ENCODE measurements at regions not wholly inside any gene's neighbourhood (a gene's known extent, or its start where the extent isn't known, plus 50 kb on each side); places are given as distances from the start of the nearest gene placed in this dataset.
A peak's percentile ranks its signal among the peaks of the same experiment; 100 is the strongest.
"Not testable (repeated sequence)": the region's sequence is repeated elsewhere in the genome, so short reads cannot be mapped to it uniquely, and the experiment has no call there.

DNA sequence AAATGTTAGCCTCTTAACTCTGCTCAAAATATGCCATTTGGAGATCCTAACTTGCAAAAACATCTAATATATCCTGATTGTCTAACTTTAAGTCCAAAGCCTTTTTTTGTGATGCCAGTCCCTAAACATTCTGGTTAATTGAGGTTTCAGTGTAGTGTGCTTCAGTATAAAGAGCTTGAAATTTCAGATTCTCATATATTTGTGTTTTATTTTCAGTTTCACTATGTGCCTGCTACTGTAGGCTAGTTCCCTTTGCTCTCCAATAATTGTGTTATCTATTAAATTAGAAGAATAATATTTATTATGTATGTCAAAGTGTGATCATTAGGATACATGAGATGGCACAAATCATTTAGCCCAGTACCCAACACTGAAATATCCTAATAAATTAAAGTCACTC is 1361.2 kb downstream of the XPNPEP1 start:
- DNase-seq (ENCODE audit: low spot score) = no peak

DNA sequence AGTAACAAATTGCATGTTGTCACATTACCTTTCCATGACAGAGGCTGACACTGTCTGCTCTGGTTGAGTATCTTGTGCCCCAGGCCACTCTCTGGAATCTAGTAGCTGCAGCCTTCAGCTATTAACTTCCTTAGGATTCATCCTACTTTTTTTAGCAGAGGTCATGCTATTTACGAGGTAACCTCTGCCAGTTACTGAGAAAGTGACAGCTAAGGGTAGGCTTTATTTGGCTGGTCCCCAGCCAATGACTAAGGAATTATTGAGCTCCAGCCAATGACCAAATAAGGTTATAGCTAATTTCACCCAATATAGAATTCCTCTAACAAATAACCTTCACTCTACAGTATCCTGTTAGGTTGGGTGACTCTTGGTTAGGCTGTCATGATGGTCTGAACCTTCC is 1361.7 kb downstream of the XPNPEP1 start:
- no peak for DNase-seq (ENCODE audit: low spot score)

DNA sequence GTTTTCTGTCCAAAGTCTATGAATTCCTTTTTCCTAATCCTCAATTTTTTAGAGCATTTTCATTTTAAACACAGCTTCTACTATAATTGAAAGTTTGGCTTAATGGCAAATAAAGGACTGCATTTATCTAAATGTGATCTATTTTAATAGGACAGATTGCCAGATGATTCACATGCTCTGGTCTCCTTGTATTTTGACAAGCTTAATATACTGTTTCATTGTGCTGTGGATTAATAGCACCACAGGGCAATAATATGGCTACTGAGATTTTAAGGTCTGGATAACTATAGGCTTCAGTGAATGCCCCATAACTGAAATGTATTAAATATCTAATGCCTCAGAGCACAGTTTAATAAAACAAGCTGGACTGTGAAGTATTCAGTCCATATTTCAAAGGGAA is 1362.8 kb downstream of the XPNPEP1 start:
- no peak for DNase-seq (ENCODE audit: low spot score)

DNA sequence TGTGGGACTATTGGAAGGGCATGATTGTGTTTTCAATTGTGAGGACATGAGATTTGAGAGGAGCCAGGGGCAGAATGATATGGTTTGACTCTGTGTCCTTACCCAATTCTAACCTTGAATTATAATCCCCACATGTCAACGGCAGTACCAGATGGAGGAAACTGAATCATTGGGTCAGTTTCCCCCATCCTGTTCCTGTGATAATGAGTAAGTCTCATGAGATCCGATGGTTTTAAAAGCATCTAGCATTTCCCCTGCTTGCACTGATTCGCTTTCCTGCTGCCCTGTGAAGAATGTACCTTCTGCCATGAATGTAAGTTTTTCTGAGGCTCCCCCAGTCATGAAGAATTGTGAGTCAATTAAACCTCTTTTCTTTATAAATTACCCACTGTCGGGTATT is 1367.1 kb downstream of the XPNPEP1 start:
- no peak for DNase-seq (ENCODE audit: low spot score)

DNA sequence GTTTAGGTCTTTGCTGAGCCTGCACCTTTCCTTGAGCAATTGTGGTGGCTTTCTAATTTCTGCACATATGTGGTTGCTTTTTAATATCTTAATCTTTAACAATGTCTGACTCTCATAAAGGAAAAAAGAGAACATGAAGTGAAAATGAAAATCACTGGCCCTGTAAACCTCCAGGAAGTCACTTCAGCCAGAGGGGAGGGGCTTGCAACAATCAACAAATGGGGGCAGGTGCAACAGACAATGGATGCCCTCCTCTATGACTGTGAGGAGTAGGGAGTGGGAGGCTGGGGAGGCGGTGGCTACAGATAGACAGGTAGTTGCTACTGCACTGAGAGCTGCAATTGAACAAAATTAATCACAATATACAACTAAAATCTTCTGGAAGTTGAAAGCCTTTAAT is 1377.4 kb downstream of the XPNPEP1 start:
- no peak for DNase-seq (ENCODE audit: low spot score)

DNA sequence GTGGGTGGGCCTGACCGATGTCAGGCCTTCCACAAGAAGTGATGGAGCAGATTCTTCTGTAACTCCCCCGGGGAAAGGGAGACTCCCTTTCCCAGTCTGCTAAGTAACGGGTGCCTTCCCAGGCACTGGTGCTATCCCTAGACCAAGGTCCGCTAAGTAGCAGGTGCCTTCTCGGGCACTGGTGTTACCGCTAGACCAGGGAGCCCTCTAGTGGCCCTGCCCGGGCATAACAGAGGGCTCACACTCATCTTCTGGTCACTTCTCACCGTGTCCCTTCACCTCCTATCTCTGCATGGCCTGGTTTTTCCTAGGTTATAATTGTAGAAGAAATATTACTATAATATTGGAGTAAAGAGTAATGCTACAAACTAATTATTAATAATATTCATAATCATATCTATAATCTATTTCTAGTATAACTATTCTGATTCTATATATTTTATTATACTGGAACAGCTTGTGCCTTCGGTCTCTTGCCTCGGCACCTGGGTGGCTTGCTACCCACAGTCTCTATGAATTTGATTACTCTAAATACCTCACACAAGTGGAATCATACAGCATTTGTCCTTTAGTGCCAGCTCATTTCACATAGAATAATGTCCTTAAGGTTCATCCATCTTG is 1378.7 kb downstream of the XPNPEP1 start:
- DNase-seq (ENCODE audit: low spot score) = no peak

DNA sequence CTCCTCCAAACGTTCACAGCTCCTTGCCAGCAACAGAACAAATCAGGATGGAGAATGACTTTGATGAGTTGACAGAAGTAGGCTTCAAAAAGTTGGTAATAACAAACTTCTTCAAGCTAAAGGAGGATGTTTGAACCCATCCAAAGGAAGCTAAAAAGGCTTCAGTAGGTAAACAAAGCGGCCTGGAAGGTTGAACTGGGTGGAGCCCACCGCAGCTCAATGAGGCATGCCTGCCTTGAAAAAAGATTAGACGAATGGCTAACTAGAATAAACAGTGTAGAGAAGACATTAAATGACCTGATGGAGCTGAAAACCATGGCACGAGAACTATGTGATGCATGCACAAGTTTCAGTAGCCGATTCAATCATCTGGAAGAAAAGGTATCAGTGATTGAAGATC is 1369.0 kb upstream of the SORCS1 start:
- not testable (repeated sequence) for DNase-seq (ENCODE audit: low spot score)

DNA sequence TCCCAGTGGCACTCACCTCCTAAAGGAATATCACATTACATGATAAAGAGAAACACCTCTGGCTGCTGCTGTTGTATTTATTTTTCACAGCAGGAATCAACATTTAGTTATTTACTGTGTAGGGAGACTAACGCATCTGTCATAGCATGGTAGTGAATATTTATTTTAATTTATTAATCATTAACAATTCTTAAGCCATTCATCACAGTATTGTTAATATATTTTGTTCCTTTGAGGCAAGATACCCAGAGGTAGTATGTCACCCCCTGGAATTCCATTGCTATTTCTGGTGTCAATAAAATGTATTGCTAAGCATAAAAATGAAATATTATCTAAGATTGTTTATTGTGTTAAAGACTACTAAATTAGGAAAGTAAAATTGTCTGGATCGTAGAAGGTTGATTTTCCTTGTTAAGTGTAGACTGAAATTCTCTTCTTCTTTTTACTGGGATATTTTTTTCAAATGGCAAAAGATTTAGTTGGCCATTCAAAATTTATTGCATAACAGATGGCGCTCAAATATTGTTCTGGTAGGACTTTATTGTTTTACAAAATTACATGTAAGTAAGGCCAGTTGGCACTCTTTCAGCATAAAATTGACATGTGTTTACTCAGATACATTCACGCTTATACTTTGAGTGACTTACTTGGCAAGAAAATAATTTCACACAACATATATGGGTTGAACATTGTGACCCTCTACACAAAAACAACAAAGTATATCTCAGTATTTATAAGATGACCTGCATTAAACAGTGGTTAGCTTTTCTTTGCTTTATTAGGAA is 1358.7 kb upstream of the SORCS1 start:
- no peak for DNase-seq (ENCODE audit: low spot score)

DNA sequence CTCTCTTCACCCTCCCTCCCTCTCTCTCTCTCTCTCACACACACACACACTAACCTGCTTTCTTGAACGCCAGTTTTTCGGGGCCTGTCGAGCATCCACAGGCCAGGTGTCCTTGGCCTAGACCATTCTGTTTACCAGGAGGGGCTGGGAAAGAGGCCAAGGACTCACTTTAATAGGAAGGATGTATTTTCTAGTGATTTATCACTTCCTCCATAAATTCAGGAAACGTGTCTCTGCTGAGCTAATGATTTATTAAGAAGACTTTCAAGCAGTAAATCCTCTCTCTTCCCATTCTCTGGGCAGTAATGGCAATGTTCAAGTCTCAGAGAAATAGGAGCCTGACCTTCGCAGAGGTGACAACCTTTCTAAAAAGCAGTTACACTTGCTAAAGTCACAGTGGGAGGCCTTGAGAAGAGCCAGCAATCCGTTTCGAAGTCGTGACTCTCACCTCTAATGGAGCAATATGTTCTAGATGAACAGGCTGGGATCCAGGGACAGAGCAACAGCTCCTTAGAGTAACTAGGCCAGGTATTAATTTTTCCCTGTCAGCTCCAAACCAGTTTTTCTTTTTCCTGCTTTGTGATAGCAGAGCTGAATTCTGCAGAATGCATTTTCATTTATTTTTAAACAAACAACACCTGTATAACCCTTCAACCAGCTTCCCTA is 1357.5 kb upstream of the SORCS1 start:
- DNase-seq (ENCODE audit: low spot score) = no peak

DNA sequence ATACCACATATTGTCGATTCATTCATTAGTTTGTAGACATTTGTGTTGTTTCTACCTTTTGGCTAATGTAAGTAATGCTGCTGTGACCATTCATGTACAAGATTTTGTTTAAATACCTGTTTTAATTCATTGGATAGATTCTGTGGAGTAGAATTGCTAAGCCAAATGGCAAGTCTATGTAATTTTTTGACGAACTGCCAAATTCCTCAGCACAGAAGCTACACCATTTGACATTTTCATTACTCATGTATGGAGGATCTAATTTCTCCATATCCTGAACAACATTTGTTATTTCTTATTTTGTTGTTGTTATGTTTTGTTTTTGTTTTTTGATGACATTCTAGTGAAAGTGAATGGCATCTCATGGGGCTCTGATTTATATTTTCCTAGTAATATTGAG is 1351.3 kb upstream of the SORCS1 start:
- DNase-seq (ENCODE audit: low spot score) = no peak

DNA sequence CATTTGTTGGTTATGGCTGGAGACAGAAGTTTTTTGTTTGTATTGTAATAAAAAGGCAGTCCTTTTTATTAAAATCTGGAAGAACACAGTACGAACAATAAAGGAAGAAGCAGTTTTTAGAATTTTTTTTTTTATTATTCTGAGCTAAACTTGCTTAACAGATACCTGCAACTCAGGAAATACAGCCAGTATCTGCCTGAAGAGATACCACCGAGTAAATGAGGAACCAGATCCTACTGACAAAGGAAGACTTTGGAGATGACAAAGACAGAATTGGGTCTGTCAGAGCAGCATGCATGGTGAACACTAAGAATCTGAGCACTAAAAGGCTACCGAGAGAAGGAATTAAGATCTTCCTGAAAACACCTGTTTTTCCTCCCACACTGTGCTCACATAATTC is 1335.9 kb upstream of the SORCS1 start:
- DNase-seq (ENCODE audit: low spot score) = no peak

DNA sequence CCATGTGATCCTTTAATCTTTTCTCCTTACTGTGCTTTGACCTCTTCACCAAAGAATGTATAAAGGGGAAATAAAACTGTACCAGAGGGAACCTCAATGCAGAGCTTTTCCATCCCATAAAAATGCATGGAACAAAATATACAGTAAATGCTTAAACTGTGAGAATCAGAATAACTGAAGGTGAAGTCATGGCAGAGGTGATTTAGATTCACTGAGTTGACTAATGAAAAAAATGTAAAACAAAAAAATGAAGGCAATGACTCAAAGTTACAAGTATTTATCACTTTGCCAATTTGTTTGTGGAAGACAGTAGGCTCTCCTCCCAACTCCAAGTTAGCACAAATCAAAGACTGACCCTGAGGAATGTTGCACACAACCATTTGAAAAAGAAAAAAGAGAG is 1331.6 kb upstream of the SORCS1 start:
- no peak for DNase-seq (ENCODE audit: low spot score)

DNA sequence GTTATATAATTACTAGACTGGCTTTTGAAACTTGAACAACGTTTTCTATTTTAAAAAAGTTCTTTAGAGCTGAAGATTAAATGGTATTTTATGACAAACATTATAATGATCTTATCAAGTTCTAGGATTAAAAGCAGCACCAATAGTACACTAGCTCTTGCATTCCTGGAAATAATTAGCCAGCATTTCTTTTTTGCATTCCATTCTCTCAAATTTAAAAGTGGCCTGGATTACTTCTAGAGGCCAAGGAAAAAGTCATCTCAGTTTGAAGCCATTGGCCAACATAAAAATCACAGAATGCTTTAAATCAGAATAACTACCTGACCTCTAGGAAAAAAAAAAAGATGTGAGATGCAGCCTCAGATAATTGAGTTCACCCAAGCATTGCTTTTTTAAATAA is 1326.4 kb upstream of the SORCS1 start:
- DNase-seq (ENCODE audit: low spot score) = no peak

DNA sequence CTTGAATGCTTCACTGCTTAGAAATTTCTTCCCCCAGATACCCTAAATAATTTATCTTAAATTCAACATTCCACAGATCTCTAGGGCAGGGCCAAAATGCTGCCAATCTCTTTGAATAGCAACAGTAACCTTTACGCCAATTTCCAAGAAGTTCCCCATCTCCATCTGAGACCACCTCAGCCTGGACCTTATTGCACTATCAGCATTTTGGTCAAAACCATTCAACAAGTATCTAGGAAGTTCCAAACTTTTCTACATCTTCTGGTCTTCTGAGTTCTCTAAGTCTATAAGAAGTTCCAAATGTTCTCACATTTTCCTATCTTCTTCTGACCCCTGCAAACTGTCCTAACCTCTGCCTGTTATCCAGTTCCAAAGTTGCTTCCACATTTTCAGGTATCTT is 1306.9 kb upstream of the SORCS1 start:
- DNase-seq (ENCODE audit: low spot score) = no peak

DNA sequence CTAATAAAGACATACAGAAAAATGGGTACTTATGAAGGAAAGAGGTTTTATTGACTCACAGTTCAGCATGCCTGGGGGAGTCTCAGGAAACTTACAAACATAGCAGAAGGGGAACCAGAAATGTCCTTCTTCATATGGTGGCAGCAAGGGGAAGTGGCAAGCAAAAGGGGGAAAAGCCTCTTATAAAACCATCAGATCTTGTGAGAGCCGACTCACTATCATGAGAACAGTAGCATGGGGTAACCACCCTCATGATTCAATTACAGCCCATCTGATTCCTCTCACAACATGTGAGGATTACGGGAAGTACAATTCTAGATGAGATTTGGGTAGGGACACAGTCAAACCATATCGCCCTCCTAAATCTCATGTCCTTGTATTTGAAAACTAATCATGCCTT is 1305.4 kb upstream of the SORCS1 start:
- no peak for DNase-seq (ENCODE audit: low spot score)

DNA sequence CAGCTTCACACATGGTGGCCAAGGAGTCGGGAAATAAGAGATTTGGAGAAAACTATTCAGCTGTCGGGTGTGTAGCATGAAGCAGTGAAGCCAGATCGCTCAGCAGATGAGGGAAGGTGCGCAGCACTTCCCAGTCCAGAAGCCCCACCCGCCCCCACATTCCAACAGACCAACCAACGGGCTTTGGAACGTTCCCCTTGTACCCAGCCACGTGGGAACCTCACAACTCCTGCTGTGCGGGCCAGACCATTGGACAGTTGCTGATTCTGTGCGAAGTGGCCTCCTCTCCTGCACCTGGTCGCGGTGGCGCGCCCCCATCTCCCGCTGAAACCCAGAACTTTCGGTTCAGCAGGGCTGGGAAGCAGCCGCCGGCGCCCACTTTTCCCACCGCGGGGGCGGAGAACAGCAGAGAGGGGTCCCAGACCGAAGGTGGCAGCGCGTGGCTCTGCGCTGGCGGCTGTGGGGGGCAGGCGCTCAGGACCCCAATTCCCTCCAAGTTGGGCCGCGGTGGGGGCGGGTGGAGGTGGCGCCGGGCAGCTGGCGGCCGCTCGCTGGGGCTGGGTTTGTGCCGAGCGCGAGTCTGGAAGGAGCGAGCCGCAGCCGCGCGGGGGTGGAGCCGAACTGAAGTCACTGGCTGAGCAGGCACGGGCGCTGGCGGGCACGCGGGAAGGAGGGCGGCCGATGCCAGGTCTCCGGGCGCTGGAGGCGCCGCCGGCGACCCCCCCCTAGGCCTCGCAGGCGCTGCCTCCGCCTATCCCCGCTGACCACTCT is 1301.5 kb upstream of the SORCS1 start:
- DNase-seq (ENCODE audit: low spot score) = peak; percentile 89

DNA sequence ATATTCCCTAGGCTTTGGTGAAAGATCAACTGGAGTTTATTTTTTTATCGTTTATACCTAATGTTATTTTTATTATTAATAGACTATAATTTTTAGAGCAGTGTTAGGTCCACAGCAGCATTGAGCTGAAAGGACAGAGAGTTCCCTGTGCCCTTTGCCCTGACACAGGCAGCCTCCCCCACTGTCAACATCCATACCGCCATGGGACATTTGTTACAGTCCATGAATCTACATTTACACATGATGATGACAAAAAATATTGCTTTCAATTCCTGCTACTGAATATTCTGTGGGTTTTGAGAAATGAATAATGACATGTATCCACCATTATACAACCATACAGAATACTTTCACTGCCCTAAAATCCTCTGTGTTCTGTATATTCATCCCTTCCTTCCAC is 1297.5 kb upstream of the SORCS1 start:
- DNase-seq (ENCODE audit: low spot score) = no peak

DNA sequence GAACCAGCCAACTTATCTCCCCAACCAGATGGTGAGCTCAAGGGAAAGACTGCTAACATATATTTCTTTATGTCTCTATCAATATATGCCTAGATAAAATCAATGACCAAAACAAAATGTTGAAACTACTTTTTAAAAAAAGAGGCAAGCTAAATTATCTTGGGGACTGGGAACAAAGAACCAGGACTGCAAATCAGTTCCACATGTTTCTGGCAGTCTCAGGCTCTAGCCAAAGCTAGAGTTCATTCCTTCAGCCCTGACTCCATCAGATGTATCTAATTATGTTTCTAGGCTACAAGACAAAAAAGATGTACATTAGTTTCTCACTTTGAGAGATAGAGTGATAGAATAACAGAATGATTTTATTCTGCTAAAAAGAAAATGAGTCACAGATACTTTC is 1290.3 kb upstream of the SORCS1 start:
- no peak for DNase-seq (ENCODE audit: low spot score)

DNA sequence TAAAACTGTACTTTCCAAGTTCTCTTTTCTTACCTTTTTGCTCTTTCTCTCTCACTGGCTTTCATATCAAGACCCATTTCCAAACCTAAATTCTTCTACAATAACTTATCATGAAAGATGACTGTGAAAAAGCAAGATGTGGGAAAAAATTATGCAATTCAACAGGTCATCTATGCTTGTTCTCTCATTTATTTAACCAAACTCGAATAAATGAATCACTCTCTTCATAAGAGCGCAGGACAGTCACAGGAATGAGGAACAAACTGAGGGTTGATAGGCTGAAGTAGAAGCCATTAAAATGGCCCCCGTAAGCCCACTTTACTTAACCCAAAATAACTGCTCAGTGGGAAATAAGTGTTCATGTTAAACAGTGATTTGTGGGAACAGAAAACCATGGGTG is 1289.7 kb upstream of the SORCS1 start:
- no peak for DNase-seq (ENCODE audit: low spot score)

DNA sequence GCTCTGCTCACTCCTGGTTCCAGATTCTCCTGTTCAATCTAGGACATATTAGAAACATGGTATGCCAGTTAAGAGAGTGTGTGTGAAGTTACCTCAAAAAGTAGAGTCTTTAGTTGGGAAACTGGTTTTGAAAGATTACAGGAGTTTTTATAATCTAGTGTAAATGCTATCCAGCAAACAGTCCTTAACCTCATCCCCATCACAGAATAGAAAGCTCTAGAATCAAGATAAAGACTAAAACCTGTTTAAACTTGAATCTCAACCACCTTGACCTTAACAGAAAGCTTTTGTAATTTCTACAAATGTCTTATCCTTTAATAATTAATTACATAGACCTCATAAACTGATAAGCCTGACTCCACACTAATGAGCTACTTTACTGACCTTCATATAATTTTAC is 1288.7 kb upstream of the SORCS1 start:
- DNase-seq (ENCODE audit: low spot score) = no peak

DNA sequence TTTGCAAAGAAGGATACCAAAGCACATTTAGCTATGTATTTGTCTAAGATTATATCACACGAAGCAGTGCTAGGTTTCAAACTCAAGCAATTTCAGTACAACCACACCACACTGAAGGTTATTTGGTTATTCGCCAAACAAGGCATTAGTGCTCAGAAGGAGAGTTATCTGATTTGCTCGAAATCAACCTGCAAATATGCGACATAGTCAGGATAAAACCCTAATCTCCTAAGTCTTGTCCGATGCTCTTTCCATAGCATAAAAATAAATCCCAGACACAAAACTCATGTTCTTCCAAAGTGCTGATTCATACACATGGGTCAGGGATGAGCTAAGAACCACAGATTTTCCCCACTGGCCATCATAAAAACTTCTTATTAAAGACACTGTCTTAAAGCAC is 1288.0 kb upstream of the SORCS1 start:
- no peak for DNase-seq (ENCODE audit: low spot score)

DNA sequence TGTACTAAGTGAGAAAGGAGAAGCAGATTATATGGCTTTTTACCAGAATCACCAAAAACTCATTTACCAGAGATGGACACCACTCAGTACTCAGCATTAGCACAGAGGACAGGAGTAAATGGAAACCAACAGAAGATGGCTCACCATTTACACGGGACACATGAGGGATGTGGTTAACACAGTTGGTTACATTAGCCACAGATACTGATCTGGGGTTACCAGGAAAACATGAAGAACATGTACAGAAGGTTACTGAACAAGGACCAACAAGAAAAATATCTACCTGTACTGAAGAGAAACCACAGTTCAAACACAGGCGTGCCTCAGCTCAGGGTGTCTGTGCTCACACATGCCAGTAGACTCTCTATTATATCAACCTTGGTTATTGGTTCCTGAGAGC is 1285.8 kb upstream of the SORCS1 start:
- no peak for DNase-seq (ENCODE audit: low spot score)

All from mesenteric fat pad (tissue), 1 donor.